COLO668 (cell line): ENCODE measurements at regions not wholly inside any gene's neighbourhood (a gene's known extent, or its start where the extent isn't known, plus 50 kb on each side); places are given as distances from the start of the nearest gene placed in this dataset.

Experiments used
- DNase-seq: peaks from one replicate; lab custom pipeline; 2025; ENCODE audit not compliant: unreplicated experiment; lab: John Stamatoyannopoulos, UW

DNA sequence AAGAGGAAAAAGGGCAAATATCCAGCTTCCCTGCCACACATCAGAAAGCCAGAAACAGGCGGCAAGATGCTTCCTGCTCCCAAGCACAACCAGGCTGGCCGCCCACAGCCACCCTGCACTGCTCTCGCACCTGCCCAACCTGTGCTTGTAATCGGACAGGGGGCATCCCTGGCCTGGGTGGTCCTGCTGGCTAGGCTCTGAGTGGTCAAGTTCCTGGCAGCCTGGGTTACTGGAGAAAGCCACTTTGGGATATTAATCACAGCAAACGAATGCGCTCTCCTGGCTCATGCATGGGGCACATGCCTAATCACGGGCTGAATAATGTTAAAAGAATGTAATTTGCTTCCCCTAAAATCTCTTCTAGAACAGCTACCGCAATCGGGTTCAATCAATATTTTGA is 442.4 kb downstream of the MCTP2 start:
- DNase-seq: no peak

- DNase-seq: no peak
Measured at GRCh38 chr15:94674296-94674695, 442.9 kb downstream of the MCTP2 start.

DNA sequence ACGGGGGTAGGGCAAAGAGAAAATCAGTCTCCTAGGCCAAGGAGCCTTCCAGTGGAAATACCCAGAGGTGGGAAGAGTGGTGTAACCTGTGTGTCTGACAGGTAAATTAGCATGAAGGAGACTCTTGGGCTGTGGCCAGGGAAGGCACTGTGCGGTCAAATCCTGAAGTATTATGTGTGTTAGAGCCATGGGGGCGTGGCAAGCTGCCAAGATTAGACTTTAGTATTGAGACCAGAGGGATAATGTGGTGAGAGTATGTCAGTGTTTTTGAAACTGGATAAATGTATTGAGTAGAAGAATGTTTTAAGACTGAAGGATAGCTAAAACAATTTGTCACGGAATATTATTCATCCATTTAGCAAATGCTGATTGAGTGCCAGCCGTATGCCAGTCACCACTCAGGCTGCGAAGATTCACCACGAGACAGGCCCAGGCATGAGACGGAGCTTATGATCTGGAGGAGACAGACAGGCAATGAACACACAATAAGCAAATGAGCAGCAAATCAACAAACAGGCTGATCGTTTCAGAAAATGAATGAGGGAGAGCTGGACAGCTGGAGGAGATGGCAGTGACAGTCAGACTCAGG is 445.9 kb downstream of the MCTP2 start:
- no peak for DNase-seq

GRCh38 chr15:94682171-94682570 is 450.8 kb downstream of the MCTP2 start:
- DNase-seq: no peak

DNA sequence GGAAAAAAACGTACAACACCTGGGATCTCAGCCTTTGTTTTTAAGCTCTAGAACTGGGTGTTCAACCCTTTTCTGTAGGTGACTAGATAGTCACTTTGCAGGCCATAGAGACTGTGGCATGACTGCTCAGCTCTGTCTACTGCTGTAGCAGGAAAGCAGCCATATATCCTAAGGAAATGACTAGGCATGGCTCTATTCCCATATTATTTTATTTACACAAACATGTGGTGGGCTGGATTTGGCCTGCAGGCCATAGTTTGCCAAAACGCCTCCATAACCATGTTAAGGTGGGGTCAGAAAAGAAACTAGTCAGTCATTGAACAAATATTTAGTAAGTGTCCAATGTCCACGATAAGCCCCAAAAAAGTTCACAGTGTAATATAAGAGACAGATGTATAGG is 452.5 kb downstream of the MCTP2 start:
- no peak for DNase-seq

GRCh38 chr15:94691169-94691568 is 459.8 kb downstream of the MCTP2 start:
- DNase-seq: no peak

GRCh38 chr15:94692710-94693109 is 461.3 kb downstream of the MCTP2 start:
- DNase-seq: no peak

GRCh38 chr15:94700211-94700610 is 468.9 kb downstream of the MCTP2 start:
- DNase-seq: no peak

DNA sequence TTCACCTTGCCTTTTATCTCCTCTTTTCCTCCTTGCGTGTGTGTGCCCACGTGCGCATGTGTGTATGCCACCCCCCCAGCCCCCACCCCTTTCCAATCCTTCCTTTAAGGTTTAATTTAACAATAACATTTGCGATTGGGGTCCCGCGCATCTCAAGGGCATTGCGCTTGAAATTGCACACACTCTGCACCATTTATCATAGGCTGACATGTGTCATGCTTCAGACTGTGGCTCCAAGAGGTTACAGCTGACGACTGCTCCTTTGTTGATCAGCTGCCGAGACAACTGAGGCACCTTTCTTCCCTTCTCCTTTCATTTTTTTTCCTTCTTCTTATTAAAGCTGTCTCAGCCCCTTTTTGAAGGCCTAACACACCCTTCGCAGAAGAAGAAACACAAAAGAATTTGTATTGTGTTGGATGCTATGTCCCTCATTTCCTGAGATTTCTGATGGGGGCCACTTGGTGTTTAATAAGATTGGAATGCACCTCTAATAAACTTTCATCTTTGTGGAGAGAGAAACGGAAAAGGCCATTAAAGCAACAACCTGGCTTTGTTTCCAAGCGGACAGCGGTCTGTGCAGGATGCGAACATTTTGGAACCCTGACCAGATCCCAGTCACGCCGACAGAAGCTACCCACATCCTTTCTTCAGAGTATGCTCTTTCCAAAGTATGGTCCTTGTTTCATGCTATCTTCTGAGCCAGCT is 470.1 kb downstream of the MCTP2 start:
- no peak for DNase-seq

DNA sequence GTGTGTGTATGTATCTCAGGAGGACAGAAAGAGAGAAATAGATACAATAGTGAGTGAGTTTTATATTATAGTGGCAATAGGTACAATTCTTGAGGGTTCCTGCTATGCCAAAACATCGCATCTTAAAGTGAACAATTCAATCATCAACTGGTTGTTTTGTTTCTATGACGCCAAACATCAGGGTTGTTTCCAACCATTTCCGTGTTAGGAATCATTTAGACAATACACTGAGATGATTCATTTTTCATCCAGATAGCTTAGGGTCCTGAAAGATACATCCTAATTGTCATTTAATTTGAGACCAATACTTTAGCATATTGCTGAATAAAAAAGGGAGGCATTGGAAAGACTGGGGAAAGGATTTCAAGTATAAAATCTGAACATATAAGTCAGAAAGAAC is 472.2 kb downstream of the MCTP2 start:
- DNase-seq: no peak

DNA sequence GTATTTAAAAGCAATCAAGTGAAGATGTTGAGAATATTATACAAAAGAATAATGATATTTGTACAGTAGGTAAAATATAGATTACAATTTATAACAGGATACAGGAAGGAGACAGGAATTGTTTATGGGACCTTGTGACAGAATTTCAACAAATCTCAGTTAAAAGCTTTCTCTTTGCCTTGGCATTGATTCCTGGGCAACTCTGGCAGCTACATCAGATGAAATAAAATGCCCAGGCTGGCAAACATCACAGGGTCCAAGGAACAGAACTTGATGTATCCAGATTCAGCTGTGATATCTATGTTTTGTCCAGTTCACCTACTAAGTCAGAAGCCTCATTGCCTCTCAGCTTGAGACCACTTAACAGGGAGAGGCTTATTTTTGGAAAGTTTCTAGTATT is 473.1 kb downstream of the MCTP2 start:
- DNase-seq: no peak

DNA sequence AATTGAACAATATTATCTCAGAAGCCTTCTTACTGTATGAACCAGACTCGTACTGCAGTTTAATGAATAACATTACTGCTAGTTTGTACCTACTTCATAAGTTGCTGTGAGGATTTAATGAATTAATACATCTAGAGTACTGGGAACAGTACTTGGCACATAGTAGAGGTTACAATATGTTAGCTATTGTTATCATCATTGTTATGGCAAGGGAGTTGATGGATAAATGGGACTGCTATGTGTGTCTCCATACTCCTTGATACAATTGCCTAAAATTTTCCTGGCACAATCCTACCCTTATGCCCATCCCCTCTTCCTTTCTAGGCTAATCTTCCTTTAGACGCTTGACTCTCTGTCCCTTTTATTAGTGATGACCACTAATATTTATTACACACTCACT is 473.6 kb downstream of the MCTP2 start:
- DNase-seq: no peak

DNA sequence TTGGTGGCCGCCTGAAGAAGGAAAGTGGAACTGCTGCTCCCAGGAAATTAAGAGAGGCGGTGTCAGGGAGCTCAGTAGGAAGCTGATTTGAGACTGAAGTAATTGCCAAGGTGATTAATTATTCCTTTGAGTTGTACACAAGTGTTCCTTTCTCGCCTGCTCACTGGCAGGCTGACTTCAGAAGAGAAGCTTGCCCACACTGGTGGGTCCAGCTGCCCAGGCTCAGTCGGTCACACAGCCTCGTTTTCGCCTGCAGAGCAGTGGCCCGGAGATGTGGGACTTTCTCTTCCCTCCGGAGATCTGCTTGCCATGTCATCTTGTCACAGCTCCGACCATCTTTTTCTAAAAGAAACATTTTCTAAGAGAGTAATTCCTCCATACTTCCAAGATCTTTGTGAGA is 478.0 kb downstream of the MCTP2 start:
- no peak for DNase-seq

DNA sequence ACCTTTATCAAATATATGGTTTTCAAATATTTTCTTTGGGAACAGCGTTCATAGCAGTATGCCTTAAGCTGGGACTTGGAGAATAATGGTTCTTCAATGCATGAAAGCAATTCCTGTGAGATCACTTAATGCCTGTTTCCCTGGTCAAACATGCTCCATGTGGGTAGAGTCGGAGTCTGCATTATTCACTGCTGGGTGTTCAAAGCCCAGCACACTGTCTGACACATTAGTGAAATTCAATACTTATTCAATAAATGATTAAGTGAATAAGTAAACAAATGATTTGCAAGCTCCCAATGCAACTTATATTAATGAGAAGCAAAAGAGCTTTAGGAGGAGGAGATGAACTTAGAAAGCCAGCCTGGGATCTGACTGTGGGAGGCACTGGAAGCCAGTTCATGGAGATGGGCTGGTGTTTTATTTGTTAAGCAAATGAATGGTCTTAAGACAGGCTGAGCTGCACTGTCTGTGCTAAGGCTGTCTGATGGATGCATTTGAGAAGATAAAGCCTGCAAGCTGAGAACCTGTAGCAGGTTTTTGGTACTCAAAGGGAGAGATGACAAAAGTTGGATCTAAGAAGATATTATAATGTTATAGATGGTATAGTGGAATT is 490.8 kb downstream of the MCTP2 start:
- no peak for DNase-seq

GRCh38 chr15:94723801-94724200 is 492.4 kb downstream of the MCTP2 start:
- no peak for DNase-seq

DNA sequence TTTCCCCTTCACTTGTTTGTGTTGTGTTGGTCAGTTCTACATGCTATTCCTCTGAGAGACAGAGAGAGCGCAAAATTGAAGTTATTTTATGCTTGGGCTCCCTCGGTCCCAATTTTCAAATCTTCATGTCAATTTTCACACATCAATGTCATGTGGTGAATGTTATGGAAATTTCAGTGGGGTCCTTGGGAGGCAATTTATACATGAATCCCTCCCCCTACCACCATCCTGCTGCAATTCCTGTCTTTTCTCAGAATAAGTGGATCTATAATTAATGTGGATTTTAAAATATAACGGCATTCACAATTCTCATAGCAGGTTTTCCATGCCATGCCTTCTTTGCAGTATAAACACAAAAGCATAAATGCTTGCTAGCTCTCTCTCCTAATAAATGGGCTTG is 499.9 kb downstream of the MCTP2 start:
- no peak for DNase-seq

GRCh38 chr15:94734460-94734859 is 503.1 kb downstream of the MCTP2 start:
- no peak for DNase-seq

- DNase-seq: no peak
Measured at GRCh38 chr15:94736236-94736635, 504.9 kb downstream of the MCTP2 start.

DNA sequence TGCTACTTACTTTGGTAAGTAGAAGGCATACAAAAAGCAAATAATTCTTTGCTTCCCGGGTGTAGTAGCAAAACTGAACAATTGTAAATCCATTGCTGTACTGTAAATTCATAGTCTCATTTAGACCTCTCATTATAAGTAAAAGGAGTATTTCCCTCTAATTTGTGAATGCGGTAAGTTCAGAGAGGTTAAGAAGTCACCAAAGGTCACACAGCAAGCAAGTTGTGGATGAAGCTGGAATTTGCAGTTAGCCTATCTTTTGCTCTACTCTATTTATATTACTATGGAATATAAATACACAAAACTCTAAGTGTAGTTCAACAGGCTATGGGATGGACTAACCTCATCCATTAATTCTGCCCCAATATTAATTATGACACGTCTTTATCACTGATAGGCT is 508.3 kb downstream of the MCTP2 start:
- DNase-seq: no peak

GRCh38 chr15:94740469-94740868 is 509.1 kb downstream of the MCTP2 start:
- DNase-seq: no peak

- DNase-seq: no peak
Measured at GRCh38 chr15:94743668-94744067, 512.3 kb downstream of the MCTP2 start.

GRCh38 chr15:94744080-94744793 is 512.9 kb downstream of the MCTP2 start:
- DNase-seq: no peak
